Sciatic nerve (tissue), 2 donors: ENCODE measurements at regions not wholly inside any gene's neighbourhood (a gene's known extent, or its start where the extent isn't known, plus 50 kb on each side); places are given as distances from the start of the nearest gene placed in this dataset.

Experiments
- ATAC-seq: fragments of 200-7000 bp; cut with Tn5 transposase; one replicate; pipeline ENCODE4 v1.9.1; 2020; ENCODE audit warnings: mild to moderate bottlenecking, moderate library complexity
- DNase-seq: peaks from one replicate; pipeline ENCODE4 v3.0.0-alpha.2; 2020; ENCODE audit warnings: low spot score
- intact Hi-C: fragments of 100-400 bp; cut with DNase I; formaldehyde crosslinking; loops from one replicate; pipeline ENCODE4 v1.14.2; 2022
- donor health status: DM: no; HTN: no; CAD: no.
- donor health status: DM: no; HTN: no; CAD: no.

DNA sequence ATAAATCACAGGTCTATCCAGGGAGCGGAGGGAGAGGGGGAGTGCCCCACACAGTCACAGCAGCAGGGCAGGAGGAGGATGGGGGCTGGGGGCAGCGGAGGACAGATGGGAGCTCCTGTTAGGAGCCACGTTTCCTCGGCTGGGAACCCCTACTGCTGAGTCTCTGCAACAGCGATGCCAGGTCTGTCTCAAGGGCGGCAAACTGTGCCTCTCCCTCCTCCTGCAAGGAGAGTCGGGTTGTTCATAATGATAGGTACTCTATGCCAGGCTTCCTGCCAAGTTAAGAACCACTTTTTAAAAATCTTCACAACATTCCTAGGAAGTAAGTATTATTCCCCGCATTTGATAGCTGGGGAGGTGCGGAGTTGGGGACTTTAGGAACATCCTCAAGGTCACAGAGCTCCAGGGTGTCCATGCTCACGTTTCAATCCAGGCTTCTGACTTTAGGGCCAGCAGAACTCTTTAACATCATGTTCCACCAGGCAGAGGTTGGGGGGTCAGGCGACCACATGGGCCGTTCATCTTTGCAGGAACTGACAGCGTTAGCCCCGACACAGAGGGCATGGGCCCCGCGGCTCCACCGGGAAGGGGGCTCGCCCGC, 98.3 kb upstream of the MAML3 start:
- intact Hi-C loops: loop anchor here (5.0 kb wide), 2 partner anchors 100 to 520 kb away; partner anchors contain the start of gene MAML3
- DNase-seq (peak; percentile 64), ATAC-seq (peak; percentile 40)

GRCh38 chr4:140251571-140251970, 97.6 kb upstream of the MAML3 start:
- intact Hi-C loops: loop anchor here (5.0 kb wide), 2 partner anchors 99 to 519 kb away; partner anchors contain the start of gene MAML3
- DNase-seq (no peak), ATAC-seq (no peak)

DNA sequence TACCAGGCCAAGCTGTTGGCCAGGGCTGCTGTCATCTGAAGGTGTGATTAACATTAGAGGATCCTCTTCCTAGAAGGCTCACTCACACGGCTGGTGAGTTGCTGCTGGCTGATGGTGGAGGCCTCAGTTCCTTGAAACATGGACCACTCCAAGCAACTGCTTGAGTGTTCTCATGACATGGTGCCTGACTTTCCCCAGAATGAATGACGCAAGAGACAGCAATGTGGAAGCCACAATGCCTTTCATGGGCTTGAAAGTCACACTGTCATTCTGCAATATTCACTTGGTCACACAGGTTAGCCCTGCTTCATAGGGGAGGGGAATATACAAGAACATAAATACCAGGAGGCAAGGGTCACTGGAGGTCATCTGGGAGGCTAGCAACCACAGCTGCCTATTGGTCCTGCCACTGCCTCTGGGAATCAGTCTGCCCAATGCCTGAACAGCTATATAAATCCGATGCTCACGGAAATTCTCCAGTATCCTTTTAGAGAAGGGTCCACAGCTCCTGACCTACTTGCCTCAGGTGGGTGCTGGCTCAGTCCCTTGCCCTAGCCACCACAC, 97.1 kb upstream of the MAML3 start:
- no peak for ATAC-seq
- DNase-seq: no peak
- intact Hi-C loops: loop anchor here (5.0 kb wide), 2 partner anchors 99 to 519 kb away; partner anchors contain the start of gene MAML3

GRCh38 chr4:140249351-140249750, 95.4 kb upstream of the MAML3 start:
- intact Hi-C loops: no loop called here
- ATAC-seq: no peak
- DNase-seq: no peak

DNA sequence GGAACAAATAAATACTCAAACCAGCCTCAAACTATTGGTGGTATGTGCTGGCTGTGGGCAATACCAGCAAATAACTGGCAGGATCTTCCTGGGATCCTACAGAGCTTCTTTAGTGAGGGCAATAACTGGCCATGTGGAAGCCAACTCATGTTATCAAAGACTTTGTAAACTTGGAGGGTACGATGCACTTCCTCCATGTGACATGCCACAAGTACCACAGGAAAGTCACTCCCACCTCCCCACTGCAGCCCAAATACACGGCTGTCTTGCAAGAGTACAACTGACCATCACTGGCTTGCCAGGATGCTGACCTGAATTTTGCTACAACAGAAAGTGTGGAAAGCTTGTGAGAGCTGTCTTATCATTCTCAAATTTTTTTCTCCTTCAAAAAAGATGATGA, 93.3 kb upstream of the MAML3 start:
- intact Hi-C loops: no loop called here
- DNase-seq: no peak
- no peak for ATAC-seq

- intact Hi-C loops: no loop called here
- no peak for DNase-seq
- no peak for ATAC-seq
These were observed 92.2 kb upstream of the MAML3 start for GRCh38 chr4:140246216-140246615.

DNA sequence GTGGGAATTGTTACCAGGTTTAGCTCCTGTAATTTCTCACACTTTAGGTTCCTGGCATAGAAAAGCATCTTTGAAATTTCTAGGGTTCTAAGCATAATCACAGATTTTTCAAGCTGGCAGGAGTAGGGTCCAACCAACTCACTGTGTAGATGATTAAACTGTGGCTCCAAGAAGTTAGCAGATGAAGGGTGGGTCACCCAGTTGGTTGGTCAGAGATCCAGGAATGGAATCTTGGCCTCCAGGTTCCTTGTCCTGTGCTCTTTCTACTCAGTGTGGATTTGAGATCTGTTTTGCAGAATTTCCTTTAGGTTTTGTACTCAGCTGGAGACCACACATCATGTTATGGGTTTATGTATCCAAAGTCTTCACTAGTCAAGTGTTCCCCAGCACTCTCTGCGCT, 90.3 kb upstream of the MAML3 start:
- ATAC-seq: no peak
- intact Hi-C loops: loop anchor here (5.0 kb wide), 1 partner anchor 87 kb away; no protein-coding TSS in a partner anchor

DNA sequence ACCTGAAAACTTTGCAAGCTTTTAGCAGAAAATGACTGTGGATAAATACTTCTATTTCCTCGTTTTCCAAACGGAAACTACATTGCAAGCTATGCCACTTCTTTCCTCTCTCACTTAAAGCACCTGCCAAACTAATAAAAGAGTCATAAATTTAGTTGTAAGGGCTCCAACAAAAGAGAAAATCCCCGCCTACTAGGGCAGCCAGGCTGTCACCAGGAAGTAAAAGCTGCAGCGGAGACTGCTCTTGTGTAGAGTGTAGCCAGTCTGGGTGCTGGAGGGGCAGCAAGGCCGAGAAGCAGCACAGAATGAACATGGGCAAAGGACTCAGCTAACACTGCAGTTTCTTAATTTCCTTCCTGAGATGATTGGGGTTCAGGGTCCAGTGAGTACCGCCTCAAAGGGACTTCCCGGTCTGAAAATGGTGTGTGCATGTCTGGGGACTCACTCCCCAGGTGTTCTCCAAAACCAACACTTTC, 89.3 kb upstream of the MAML3 start:
- peak; percentile 41 for ATAC-seq
- intact Hi-C loops: loop anchor here (5.0 kb wide), 1 partner anchor 86 kb away; no protein-coding TSS in a partner anchor
- DNase-seq: no peak

More for the DNA sequence above, 90.3 kb upstream of the MAML3 start:
- DNase-seq: no peak

- ATAC-seq: no peak
- intact Hi-C loops: loop anchor here (5.0 kb wide), 1 partner anchor 85 kb away; no protein-coding TSS in a partner anchor
- no peak for DNase-seq
These were observed 88.6 kb upstream of the MAML3 start for GRCh38 chr4:140242357-140243277.

DNA sequence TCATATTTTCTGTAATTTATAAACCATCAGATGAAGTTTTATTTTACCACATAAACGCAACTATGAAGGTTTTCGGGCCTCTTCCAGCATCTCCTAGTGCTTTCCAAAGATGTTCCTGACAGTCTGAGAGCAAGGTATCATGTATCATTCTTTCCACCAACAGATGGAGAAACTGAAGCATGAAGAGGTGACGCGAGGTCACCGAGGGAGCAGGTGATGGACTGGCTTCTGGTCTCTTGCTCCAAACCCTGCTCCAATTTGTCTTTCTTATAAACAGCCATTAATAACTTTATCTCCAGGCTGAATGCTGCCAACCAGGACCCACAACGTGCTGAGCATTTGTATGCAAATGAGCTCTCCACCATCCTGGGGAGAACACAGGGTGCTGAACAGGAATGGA, 86.3 kb upstream of the MAML3 start:
- DNase-seq (no peak), ATAC-seq (no peak)
- intact Hi-C loops: loop anchor here (5.0 kb wide), 1 partner anchor 83 kb away; no protein-coding TSS in a partner anchor

DNA sequence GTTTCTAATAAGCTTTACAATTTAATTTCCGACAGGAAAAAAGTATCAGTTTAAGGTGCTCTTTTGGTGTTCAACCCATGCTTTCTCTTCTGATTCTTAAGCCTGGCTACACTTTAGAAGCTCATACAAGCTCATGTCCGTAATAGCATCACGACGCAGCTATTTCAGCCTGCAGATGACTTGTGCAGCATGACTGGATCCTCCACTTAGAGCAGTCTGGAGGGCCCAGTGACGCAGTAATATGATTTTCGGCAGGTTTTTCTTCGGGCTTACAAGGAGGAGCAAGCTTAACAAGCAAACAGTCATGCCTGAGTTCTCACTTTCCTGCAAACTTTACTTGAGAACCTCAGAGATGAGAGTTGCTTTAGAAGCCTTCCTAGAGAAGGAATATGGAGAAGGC, 85.3 kb upstream of the MAML3 start:
- ATAC-seq: no peak
- intact Hi-C loops: no loop called here

GRCh38 chr4:140238351-140239056, 84.5 kb upstream of the MAML3 start:
- peak; percentile 94 for ATAC-seq
- intact Hi-C loops: no loop called here
- peak; percentile 94 for DNase-seq

More for the DNA sequence above, 85.3 kb upstream of the MAML3 start:
- no peak for DNase-seq

- peak; percentile 93 for ATAC-seq
- peak; percentile 83 for DNase-seq
- intact Hi-C loops: no loop called here
These were observed 83.8 kb upstream of the MAML3 start for GRCh38 chr4:140237616-140238350.

DNA sequence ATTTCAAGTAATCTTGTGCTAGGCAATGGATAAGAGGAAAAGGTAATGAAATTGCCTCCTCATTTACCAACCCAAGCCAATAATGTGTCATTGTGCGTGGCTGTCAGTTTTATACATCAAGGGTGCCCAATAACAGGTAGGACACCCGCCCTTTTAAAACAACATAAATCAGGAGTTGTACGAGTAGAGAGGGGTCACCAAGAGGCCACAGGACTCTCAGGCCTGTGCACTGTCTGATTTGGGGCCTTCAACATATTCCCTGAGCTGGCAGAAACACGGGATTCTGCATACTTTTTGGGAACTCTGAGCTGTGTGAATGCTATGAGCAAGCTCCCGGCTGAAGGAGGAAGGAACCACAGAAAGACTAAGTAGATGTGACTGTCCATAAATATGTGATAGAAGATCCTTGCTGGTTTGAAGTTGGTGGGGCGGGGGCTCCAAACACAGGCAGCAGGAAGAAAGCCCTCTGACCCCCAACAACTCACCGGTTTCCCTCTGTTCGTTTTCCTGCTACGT, 82.7 kb upstream of the MAML3 start:
- no peak for ATAC-seq
- no peak for DNase-seq
- intact Hi-C loops: no loop called here

DNA sequence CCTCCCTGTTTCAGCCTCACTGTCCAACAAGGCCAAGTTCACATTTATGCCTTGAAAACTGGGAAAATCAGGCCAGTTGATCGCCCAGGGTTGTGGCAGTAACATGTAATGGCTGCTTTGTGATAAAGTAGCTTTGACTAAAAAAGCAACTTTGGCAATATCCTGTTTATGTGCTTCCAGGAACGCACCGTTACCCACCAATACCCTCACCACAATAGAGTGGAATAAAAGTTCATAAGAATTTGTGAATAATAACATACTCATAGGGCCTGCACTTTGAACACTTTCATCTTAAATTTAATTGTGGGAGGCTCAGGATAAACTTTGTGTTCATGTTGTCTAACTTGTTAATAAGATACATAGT, 80.7 kb upstream of the MAML3 start:
- ATAC-seq (no peak), DNase-seq (no peak)
- intact Hi-C loops: no loop called here

DNA sequence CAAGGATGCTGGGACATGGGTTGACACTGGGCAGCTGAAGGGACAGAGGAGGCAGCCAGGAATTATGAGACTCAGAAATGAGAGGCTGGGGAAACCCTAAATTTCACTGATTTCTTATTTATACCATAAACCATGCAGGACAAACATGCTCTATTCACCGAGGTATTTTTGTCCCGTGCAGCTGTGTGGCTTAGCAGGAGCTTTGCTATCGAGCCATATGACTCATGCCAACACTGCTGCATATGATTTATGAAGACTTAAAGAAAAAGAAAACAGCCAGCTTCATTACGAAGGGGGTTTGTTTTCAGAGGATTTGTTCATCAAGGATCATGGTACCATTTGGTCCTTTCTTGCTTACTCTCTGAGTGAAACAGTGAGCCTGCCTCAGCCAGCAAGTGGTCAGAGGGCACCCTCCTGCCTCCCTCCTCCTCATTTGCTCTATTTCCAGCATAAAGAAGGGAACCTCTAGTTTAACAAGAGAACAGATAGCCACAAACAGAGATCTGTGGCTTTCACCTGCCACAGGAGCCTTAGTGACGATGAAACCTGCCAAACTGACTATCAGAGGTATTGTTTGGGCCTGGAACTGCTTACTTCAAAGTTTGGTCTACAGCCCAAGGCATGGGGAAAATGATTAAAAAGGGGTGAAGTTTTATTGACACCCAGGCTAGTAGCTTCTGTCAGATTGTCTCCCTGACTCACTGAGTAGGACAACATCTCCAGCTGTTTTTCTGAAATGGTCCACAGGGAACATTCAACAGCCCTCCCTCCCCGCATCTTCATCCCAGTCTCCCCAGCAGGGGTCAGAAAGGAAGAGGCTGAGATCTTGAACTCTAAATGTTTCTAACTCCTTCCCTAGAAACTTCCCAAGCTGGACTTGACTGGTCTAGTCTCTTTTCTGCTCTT, 80.1 kb upstream of the MAML3 start:
- ATAC-seq (no peak), DNase-seq (no peak)
- intact Hi-C loops: no loop called here

GRCh38 chr4:140229881-140230280, 75.9 kb upstream of the MAML3 start:
- ATAC-seq (no peak), DNase-seq (no peak)
- intact Hi-C loops: no loop called here
